Left lung (tissue), 4 donors: ENCODE measurements at regions not wholly inside any gene's neighbourhood (a gene's known extent, or its start where the extent isn't known, plus 50 kb on each side); places are given as distances from the start of the nearest gene placed in this dataset.
"Not testable (repeated sequence)": the region's sequence is repeated elsewhere in the genome, so short reads cannot be mapped to it uniquely, and the experiment has no call there.

Source experiments
- ATAC-seq: fragments of 200-7000 bp; cut with Tn5 transposase; one replicate; pipeline ENCODE4 v1.9.1; 2020; ENCODE audit warnings: moderate library complexity
- DNase-seq, 4 donors: peaks; one replicate each; pipeline ENCODE4 v3.0.0-alpha.2; 2013 to 2020
- H3K27ac ChIP-seq, 2 donors: fragments of 200-600 bp; sonication (generic) in 1 of 2; one replicate each; pipeline versions ENCODE4 v1.5.0 to v1.8.0; 2020 to 2021
- H3K27me3 ChIP-seq, 2 donors: fragments of 200-600 bp; sonication (generic) in 1 of 2; one replicate each; pipeline versions ENCODE4 v1.5.0 to v1.8.0; 2020 to 2021
- H3K36me3 ChIP-seq, 2 donors: fragments of 200-600 bp; sonication (generic) in 1 of 2; one replicate each; pipeline versions ENCODE4 v1.5.0 to v1.8.0; 2020 to 2021
- H3K4me1 ChIP-seq, 2 donors: fragments of 200-600 bp; one replicate each; pipeline ENCODE4 v1.8.0; 2021
- H3K4me3 ChIP-seq, 2 donors: fragments of 200-600 bp; sonication (generic) in 1 of 2; one replicate each; pipeline versions ENCODE4 v1.5.0 to v1.8.0; 2020 to 2021; ENCODE audit warnings: mild to moderate bottlenecking in 1 of 2
- H3K9me3 ChIP-seq, 2 donors: fragments of 200-600 bp; sonication (generic) in 1 of 2; one replicate each; pipeline versions ENCODE4 v1.5.0 to v1.8.0; 2020 to 2021
- CTCF ChIP-seq, 2 donors: fragments of 200-600 bp; sonication (generic) in 1 of 2; IDR thresholded peaks; one replicate each; pipeline versions ENCODE4 v1.5.0 to v1.8.0; 2021; ENCODE audit warnings: antibody characterized with exemption in 2 of 2
- intact Hi-C, 2 donors: fragments of 100-400 bp; cut with DNase I; formaldehyde crosslinking; loops; one replicate each; pipeline versions ENCODE4 v1.11.2 to v1.14.2; 2022
- donor health status: DM: no; HTN: yes; CAD: no.
- donor health status: DM: no; HTN: no; CAD: no.

DNA sequence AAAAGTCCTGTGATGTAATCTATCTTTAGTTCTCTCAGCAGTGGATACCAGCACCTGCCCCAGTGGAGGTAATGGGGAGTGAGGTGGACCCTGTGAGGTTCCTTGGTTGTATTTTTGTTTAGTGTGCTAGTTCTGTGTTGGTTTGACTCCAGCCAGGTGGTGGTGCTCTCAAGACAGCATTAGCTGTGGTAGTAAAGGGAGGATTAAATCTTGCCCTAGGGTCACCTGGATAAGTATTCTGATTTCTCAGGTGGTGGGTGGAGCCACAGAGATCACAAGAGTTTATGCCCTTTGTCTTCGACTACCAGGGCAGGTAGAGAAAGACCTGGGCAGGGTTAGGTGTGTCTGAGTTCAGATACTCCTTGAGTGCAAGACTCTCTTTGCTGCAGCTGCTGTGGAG lies 176.3 kb upstream of the EDA2R start:
- Histone ChIP-seq H3K27me3 (no peaks in the 10 kb centered on the region), H3K36me3 (no peaks in the 10 kb centered on the region), H3K27ac (no peak overlapping the region), H3K4me3 (no peak overlapping the region), H3K4me1 (no peaks in the 10 kb centered on the region), H3K9me3 (peaks cover 0 to 1% of the 10 kb centered on the region in 2 donors)
- no peak for TF ChIP-seq CTCF (IDR thresholded peaks at IDR 0.05)
- no peak for DNase-seq
- ATAC-seq: no peak
- intact Hi-C loops: no loop called here

DNA sequence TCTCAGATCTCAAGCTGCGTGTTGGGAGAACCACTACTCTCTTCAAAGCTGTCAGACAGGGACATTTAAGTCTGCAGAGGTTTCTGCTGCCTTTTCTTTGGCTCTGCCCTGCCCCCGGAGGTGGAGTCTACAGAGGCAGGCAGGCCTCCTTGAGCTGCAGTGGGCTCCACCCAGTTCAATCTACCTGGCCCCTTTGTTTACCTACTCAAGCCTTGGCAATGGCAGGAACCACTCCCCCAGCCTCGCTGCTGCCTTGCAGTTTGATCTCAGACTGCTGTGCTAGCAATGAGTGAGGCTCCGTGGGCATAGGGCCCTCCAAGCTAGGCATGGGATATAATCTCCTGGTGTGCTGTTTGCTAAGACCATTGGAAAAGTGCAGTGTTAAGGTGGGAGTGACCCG lies 155.6 kb upstream of the EDA2R start:
- H3K36me3 ChIP-seq, H3K4me3 ChIP-seq, H3K27ac ChIP-seq, intact Hi-C loops, H3K4me1 ChIP-seq, H3K27me3 ChIP-seq, H3K9me3 ChIP-seq, ATAC-seq, DNase-seq: not testable (repeated sequence)

GRCh38 chrX:66766318-66766717 lies 127.4 kb upstream of the EDA2R start:
- Histone ChIP-seq H3K27ac (no peak overlapping the region), H3K36me3 (no peaks in the 10 kb centered on the region), H3K9me3 (no peaks in the 10 kb centered on the region), H3K4me1 (no peaks in the 10 kb centered on the region), H3K27me3 (no peaks in the 10 kb centered on the region), H3K4me3 (no peak overlapping the region)
- intact Hi-C loops: no loop called here
- no peak for TF ChIP-seq CTCF (IDR thresholded peaks at IDR 0.05)
- ATAC-seq (no peak), DNase-seq (no peak)

- intact Hi-C loops: no loop called here
- Histone ChIP-seq H3K9me3 (no peaks in the 10 kb centered on the region), H3K27me3 (no peaks in the 10 kb centered on the region), H3K4me1 (no peaks in the 10 kb centered on the region), H3K27ac (no peak overlapping the region), H3K36me3 (no peaks in the 10 kb centered on the region), H3K4me3 (no peak overlapping the region)
- no peak for TF ChIP-seq CTCF (IDR thresholded peaks at IDR 0.05)
- ATAC-seq: no peak
- no peak for DNase-seq
Observed at GRCh38 chrX:66760651-66761050, 121.8 kb upstream of the EDA2R start.

- no peaks in the 10 kb centered on the region for H3K36me3 ChIP-seq
- intact Hi-C loops: no loop called here
- no peaks in the 10 kb centered on the region for H3K27me3 ChIP-seq
- H3K9me3 ChIP-seq: no peaks in the 10 kb centered on the region
- no peaks in the 10 kb centered on the region for H3K4me1 ChIP-seq
- no peak for TF ChIP-seq CTCF (IDR thresholded peaks at IDR 0.05)
- H3K4me3 ChIP-seq: no peak overlapping the region
- H3K27ac ChIP-seq: no peak overlapping the region
- no peak for ATAC-seq
- DNase-seq: no peak
Observed at GRCh38 chrX:66756717-66757116, 117.8 kb upstream of the EDA2R start.

- intact Hi-C loops: no loop called here
- Histone ChIP-seq H3K4me3 (no peak overlapping the region), H3K9me3 (no peaks in the 10 kb centered on the region), H3K4me1 (no peaks in the 10 kb centered on the region), H3K36me3 (no peaks in the 10 kb centered on the region), H3K27ac (no peak overlapping the region), H3K27me3 (no peaks in the 10 kb centered on the region)
- ATAC-seq (no peak), DNase-seq (no peak)
- no peak for TF ChIP-seq CTCF (IDR thresholded peaks at IDR 0.05)
Observed at GRCh38 chrX:66751136-66751782, 112.4 kb upstream of the EDA2R start.

DNA sequence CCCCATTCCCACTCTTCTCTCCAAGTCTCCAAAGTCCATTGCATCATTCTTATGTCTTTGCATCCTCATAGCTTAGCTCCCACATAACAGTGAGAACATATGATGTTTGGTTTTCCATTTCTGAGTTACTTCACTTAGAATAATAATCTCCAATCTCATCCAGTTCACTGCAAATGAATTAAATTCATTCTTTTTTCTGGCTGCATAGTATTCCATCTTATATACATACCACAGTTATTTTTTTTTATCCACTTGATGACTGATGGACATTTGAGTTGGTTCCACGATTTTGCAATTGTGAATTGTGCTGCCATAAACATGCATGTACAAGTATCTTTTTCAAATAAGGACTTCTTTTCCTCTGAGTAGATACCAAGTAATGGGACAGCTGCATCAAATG lies 105.6 kb upstream of the EDA2R start:
- intact Hi-C loops, ATAC-seq, H3K27me3 ChIP-seq: not testable (repeated sequence)

More for the DNA sequence above, 105.6 kb upstream of the EDA2R start:
- DNase-seq, H3K36me3 ChIP-seq, H3K27ac ChIP-seq, H3K4me1 ChIP-seq, H3K9me3 ChIP-seq, H3K4me3 ChIP-seq: not testable (repeated sequence)
